RPMI8226 (cell line): ENCODE measurements at regions not wholly inside any gene's neighbourhood (a gene's known extent, or its start where the extent isn't known, plus 50 kb on each side); places are given as distances from the start of the nearest gene placed in this dataset.
A peak's percentile ranks its signal among the peaks of the same experiment; 100 is the strongest.

Experiments
- DNase-seq: peaks from one replicate; pipeline ENCODE4 v3.0.0-alpha.2; 2015

DNA sequence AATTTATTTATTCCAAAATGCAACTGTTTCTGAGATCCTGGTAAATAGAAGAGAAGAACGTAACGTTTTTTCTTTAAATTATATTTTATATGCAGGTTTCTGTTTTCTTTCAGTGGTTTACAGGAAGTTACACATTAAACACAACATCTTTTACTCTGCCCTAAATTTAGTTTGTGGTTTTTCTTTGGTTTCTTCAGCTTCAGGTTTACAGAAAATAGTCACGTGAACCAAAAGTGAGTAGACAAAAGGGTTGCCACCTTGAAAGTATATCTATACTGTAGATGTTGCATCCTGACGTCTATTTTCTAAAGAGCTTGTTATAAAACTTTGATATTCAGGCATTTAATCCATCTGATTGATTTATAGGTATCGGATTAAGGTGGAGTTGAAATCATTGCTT, 1236.6 kb downstream of the MAT2B start:
- DNase-seq = peak; percentile 14

DNA sequence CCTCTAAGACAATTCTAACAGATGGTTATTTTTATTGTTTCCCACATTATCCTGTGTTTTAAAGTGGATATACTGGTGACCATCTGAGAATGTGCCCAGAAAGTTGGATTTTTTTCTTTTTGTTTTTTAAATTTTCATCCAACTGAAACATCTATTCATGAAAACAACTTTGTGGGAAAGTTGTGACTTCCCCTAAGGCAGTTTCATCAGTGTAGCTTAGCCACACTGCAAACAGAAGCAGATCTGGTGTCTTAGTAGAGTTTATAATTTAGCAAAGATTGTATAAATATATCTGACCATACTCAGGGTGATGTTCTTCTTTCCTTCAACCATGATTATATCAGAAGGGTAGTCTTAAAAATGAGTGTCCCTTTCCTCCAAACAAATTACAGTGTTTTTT, 1241.3 kb downstream of the MAT2B start:
- no peak for DNase-seq

DNA sequence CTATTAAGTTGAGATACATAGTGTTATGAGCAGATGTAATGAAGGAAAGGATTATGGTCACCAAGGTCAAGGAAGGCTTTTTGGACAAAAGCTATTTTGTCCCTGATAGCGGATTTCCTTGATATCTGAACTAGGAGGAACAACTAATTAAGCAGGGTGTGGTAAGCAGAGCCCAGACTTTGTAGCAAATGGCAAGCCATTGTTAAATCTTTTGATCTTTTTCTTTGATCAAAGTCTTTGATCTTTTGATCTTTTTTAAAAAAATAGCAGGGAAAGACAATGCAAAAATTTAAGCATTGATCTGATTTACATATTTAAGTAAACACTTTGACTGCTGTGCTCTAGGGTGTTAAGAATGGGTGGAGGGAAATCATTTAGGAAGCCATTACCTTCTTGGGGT, 1242.0 kb downstream of the MAT2B start:
- DNase-seq = no peak

DNA sequence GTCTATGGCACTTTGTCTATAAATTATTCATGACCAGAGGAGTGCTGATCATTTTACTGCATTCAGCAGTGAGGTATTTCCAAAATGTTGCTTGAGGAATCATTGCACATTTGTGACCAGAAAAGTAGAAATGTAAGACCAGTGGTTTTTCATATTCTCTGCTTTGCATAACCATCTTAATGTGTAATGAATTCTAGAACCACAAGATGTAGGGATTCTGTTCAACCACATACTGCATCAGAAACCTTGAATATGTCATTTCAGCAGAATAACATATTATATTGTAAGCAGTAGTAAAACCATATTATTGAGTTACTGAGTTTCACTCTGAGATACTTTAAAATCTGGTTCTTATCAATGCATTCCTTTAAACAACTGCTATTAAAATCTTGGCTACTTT, 1243.4 kb downstream of the MAT2B start:
- no peak for DNase-seq

DNA sequence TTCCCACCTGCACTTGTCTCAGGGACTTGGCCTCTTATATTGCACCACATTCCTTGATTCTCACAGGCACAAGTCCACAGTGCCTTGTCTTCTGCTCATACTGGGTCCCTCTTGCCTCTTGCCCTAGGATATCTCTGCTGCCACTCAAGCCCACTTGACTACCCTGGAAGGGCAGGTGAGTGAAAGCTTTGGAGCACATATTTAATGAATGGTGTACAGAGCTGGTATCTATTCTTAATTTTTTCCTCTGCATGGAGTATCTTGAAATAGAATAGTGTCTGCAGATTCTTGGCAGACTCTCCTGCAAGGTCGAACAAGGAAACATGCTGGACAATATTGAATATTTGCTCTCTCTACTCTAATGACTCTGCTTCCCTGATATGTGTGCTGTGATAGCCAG, 1248.0 kb downstream of the MAT2B start:
- no peak for DNase-seq

DNA sequence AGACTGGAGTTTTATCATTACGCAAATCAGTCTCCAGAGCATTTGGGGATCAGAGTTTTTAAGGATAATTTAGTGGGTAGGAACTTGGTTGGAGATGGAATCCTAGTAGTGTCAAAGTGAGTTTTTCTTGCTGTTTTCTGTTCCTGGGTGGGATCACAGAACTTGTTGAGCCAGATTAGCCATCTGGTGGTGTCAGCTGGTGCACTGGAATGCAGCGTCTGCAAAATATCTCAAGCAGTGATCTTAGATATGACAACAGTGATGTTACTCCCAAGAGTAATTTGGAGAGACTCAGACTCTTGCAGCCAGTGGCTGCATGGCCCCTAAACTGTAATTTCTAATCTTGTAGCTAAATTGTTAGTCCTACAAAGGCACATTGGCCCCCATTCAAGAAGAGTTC, 1257.8 kb downstream of the MAT2B start:
- no peak for DNase-seq

DNA sequence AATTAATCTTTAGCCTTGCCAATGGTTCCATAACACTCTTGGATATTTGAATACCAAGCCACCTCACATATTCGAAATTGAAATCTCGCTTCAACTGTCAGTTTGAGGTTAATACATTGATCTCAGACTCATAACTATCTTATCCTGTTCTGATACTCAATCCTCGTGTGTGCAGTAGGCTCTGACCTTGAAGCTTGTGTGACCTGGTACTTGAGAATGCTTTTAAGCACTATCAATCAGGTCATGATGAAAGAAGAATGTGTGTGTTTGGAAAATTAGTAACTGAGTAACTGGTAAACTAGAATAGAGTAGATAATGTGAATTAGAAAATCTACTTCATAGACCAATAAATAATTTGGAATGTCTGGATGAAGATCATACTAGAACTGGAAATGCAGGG, 1266.7 kb downstream of the MAT2B start:
- DNase-seq = no peak

DNA sequence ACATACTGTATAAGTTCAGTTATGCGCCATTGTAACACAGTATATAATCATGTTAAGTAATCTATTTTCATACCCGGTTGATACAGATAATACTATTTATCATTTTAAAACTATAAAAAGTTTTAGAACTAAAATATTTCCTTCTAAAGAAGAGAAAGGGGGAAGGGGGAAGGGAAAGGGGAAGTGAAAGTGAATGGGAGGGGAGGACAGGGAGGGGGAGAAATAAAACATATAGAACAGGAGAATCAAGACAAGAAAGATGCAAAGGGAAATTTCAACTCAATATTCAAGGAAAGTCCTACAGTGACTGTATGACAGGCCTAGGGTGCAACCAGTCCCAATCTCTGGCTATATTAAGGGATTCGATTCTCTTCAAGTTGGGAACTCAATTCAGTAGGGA, 1278.8 kb downstream of the MAT2B start:
- peak; percentile 20 for DNase-seq

DNA sequence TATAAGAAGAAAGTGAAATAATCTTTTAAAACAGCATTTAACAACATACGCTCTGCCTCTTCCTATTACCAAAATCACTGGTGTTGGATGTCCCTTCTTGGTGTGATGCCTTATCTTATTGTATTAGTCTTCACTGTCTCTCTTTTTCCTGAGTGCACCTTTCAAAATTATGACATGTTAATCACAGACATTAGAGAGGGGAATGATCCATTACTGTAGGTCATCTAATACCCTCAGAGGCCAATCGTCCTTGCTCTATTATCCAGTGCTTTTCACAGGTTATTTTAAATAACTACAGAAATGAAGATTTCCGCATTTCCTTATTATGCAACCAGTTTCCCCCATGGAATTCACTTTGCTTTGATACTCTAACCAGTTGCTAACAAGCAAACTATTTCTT, 1292.7 kb downstream of the MAT2B start:
- DNase-seq = no peak

DNA sequence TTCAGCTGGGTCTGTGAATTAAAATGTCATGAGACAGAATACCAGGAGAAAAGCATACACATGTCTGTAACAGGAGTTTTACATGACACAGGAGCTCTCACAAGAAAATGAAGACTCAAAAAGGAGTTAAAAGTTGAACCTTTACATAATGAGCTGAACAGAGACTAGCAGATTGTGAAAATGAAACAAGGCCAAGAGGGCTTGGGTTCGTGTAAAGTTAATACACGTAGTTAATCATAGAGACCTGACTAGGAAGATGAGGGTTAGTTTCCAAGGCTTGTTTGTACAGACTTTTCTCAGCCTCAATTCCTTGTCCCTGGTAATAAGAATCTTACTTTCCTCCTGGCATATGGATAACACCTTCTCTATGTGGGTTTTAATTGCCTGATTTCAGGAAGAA, 1294.0 kb downstream of the MAT2B start:
- DNase-seq = no peak

DNA sequence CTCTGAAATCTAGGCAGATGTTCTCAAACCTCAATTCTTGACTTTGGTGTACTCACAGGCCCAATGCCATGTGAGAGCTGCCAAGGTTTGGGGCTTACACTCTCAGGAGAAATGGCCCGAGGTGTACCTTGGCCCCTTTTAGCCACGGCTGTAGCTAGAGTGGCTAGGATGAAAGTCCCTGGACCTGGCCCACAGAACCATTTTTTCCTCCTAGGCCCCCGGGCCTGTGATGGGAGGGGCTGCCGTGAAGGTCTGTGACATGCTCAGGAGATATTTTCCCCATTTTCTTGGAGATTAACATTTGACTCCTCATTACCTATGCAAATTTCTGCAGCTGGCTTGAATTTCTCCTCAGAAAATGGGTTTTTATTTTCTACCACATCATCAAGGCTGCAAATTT, 1296.5 kb downstream of the MAT2B start:
- DNase-seq = no peak

DNA sequence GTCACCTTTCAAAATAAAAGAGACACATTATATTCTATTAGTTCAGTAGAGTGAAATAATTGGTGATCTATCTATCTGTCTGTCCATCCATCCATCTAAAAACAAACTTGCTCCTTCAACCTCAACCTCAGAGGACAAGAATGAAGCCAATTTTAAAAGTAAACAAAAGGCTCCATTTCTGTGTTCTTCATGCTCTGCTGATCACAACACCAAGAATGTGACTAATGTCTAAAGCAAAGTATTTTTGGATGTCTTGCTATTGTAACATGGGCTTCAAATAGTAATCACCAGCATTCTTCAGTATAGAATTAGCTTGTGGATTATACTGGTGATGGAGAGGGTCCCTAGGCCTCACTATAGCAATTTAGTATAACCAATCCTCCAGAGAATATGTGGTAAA, 1304.4 kb downstream of the MAT2B start:
- DNase-seq = no peak

DNA sequence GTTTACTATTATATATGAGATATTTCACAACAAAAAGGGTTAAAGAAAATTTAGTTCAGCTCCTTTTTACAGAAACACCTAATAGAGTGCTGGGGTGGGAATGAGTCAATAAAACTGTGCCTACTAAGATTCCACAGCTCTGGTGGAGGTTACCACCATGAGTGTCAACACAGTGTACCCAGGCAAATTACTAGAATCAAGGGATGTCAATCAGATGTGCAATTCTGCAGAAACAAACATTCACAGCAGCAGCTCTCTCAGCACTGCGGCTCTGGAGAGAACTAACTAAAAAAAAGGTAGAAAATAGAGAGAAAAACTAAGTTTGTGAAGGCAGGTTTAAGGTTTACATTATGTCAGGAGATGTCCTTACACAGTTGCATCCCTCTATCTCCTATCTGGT, 1313.0 kb downstream of the MAT2B start:
- no peak for DNase-seq

DNA sequence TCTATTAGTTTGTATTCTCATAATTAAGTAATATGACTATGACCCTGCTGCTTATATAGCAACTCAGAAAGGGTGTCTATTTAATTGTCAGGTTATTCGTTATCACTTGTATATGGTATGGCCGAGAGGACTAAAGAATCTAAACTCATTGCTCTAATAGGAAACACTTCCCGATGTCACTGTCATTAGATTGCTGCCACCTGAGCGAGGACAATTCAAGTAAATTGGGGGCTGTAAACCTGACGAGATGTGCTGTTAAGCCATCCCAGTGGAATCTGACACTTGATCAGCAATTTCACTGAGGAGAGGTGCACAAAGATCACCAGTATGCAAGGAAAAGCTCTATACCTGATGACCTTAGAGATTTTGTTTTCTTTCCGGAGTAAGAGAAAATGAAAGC, 1319.3 kb downstream of the MAT2B start:
- DNase-seq = no peak

DNA sequence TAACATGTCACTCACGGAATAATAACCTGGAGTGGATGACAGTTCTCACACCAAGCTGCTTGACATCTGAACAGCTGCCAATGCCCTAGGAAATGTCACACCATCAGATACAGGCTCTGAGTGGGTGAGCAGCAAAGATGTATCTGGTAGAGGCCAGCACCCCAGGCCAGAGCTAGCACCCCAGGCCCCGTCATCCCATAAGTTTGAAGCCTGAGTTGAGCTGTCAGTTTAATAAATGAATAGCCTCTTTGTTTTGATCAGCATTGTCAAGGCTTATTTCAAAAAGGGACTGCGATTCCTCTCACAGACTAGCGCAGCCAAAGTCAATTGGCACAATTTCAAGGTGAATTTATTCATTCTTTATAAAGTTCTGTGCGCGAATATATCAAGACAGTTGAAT, 1327.1 kb downstream of the MAT2B start:
- DNase-seq = no peak

DNA sequence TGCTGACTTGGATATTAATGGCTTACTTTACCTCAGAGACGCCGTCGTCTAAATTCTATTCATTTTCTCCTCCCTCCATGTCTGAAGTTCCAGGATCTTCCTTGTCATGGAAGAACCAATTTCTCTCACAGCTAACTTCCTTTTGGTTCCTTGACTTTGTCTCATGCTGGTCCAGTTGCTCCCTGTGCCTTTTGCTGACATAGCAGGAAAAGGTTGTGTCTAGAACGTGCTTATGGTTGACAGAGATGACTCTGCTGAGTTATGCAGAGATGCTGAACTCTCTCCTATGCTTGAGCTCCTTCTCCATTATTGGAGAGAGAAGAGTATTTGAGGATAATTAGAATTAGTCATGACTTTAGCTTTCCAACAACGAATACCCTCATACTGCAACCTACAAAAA, 1338.9 kb downstream of the MAT2B start:
- DNase-seq = no peak

DNA sequence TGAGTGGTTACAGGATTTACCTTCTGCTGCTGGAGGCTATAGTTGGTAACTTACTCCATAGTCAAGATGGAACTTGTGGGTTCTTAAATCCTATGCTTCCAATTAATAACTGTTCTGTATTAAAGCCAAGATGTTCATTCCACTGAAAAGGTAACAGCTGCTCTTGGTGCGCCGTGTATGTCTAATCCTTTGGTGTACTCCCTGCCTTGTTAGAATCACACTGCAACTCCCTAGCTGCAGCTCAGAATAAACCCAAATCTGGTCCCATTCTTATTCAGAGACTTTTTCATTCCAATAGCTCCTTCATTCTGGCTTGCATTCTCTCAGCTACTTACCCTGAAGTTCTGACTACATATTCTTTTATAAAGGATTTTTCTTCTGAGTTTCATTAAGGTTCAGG, 1355.5 kb downstream of the MAT2B start:
- no peak for DNase-seq

DNA sequence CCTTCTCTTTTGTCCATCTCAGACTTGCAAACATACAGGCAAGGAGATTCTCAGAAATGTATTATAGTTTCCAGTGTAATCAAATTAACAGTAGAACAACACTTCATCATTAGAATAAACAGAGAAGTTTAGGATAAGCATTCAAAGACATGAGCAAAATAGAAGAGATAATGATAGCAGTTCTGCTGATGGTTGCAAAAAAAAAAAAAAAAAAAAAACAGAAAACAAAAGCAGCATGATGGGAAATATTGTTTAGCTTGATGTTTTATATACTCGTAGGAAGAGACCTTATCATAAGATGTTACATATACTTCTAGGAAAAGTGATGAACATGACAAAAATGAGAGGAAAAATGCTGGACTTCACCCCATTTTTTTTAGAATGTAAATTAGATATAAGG, 1356.2 kb downstream of the MAT2B start:
- no peak for DNase-seq

DNA sequence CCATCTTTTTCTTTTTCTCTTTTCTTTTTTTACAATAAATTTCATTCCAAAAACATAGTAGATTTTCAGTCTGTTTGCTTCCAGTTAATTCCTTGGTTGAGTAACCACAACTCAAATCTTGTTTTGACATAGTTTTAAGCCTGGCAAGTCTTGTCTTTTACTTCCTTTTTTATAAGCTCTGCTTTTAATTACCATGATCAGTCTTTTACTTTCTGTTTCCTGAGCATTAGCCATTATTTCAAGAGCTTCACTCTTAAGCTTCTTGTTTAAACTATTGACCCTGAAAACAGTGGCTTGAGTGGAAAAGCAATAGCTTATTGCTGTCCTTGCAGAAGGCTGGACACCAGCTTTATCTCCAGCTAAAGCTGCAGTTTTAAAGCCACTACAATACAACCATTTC, 1363.3 kb downstream of the MAT2B start:
- DNase-seq = peak; percentile 15

DNA sequence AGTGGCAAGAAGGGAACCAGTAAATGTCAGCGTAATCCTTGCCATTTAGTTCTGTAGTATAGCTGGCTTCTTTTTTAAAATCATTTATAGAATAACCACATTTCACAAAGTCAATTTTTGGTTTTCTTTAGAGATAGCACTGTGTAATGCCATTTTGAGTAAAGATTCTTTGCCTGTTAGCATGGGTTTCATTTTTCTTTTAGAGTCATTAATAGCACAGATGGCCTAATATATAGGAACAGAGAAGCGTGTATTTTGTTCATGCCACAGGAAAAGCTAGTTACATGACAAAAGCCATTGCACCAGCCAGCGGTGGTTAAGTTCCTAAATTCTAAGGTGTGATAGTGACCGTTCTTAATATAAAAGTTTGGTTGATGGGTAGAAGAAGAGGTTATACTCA, 1363.9 kb downstream of the MAT2B start:
- DNase-seq = no peak

DNA sequence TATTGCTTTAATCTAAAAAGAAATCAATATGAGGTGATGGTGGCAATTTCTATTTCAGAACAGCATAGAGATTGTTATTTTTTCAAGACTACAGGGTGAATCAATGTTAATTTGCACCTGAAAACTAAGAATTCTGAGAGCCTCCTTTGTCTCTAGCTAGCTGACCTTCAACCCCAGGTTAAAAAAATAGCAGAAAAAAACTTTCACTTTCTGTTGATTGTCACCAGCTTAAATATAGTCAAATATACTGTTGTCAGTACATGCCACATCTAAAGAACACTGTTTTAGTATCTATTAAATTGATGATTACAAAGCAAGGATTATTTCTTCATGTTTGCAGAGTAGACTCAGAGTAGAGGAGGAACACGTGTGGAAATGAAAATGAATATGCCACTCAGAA, 1371.4 kb downstream of the MAT2B start:
- DNase-seq = no peak

DNA sequence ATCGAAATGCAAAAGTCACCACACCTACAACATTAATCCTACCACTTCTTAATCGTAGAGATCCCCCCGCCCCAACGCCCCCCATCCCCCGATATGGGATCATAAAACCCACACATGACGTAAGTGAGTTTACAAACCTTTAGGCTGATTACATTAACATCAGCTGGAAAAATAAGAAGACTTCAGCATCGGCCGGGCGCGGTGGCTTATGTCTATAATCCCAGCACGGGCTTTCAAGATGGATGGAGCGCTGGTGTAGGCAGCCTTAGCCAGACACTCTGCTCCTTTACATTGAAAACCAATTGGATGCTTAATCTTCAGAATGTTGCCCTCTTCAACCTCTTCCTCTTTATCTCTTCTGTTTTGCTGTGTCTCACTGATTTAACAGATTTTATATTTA, 1376.0 kb downstream of the MAT2B start:
- no peak for DNase-seq

DNA sequence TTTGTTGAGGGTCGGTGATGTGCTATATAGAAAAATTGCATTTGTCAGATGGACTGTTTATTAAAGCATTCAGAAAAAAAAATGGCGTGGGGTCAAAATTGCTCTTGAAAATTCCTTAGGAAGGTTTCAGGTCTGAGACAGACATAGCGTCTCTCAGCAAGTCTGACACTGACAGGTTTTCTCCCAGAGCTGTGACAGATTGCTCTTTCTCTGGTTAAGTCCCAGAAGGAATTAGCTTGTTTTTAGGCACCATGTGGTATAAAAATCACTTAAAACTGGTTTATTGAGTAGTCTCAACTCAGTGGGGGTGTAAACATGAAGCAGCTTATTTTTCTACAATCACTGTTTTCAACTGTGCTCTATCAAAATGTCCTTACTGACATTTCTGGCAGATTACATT, 1379.8 kb downstream of the MAT2B start:
- no peak for DNase-seq

DNA sequence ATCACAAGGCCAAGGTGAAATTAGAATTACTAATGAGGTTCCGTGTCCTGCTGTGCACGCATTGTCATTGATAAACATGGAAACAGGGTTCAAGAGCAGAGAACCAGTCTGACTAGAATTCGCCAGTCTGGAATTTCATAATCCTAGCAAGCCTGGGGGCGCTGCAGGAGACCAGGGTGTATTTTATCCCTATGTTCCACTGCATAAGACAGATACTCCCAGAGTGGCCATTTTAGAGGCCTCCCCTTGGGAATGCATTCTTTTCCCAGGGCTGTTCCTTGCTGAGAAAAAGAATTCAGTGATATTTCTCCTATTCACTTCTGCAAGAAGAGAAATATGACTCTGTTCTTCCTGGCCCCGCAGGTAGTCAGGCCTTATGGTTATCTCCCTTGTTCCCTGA, 1387.7 kb downstream of the MAT2B start:
- DNase-seq = no peak

DNA sequence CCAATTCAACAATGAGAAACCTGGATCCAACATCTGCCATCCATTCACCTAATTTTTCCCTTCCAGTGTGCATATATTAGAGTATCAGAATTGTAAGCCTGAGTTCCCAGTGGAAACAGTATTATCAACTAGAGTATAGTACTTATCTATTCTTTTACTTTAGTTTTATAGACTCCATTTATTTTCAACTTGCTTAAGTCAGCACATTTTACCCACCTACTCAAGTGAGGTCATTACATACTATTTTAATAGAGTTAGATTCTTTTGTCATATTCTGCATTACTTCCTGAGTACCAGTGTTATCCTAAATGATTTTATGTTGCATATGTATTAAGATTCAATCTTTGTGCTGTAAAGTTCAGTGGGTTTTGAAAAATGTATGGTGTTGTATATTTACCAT, 1393.3 kb downstream of the MAT2B start:
- DNase-seq = no peak

DNA sequence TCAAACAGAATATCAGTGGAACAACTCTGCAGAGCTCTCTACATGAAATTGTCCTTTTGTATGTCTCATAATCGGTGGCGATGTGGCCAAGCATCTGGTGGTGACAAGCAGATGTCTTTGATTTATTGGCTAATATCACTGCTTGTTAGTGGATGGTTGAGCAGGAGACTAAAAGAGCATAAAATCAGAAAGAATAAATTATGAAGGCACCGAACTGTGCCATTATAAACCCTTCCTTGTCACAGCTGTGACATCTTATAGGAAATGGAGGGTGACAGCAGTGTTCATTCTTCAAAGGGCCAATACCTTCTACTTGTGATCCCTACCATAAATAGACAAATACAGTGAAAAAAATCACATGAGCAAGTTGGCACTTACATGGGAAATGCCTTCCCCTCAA, 1404.3 kb downstream of the MAT2B start:
- no peak for DNase-seq

DNA sequence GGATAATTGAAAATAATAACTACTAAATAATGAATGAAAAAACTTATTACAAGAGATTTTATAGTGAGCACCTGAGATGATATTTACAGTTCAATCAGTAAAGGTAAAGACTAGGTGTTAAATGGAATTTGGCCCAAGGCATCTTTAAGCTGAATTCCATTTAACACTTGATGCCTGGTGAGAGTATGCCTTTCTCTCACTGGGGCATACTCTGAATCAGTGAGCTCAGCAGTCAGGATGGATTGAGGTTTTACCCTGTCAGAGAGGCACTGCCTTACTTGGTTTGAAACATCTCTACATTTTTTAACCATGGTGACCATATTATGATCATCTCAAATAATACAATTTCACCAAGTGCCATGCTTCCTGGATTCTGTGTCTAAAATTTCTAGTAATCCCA, 1416.3 kb downstream of the MAT2B start:
- DNase-seq = no peak
